Mucosa of descending colon (tissue), 3 donors: ENCODE measurements at regions not wholly inside any gene's neighbourhood (a gene's known extent, or its start where the extent isn't known, plus 50 kb on each side); places are given as distances from the start of the nearest gene placed in this dataset.
"Not testable (repeated sequence)": the region's sequence is repeated elsewhere in the genome, so short reads cannot be mapped to it uniquely, and the experiment has no call there.

Experiments used
- ATAC-seq: fragments of 200-7000 bp; cut with Tn5 transposase; one replicate; pipeline ENCODE4 v1.9.1; 2020; ENCODE audit warnings: mild to moderate bottlenecking, moderate library complexity
- DNase-seq, 3 donors: peaks; one replicate each; pipeline ENCODE4 v3.0.0-alpha.2; 2020
- H3K36me3 ChIP-seq: fragments of 200-600 bp; one replicate; pipeline ENCODE4 v1.8.0; 2021; ENCODE audit warnings: low read depth, mild to moderate bottlenecking
- H3K4me1 ChIP-seq: fragments of 200-600 bp; one replicate; pipeline ENCODE4 v1.8.0; 2021; ENCODE audit warnings: low read depth, mild to moderate bottlenecking
- H3K4me3 ChIP-seq: fragments of 200-600 bp; one replicate; pipeline ENCODE4 v1.8.0; 2021; ENCODE audit warnings: mild to moderate bottlenecking
- H3K9me3 ChIP-seq: fragments of 200-600 bp; one replicate; pipeline ENCODE4 v1.8.0; 2021; ENCODE audit warnings: mild to moderate bottlenecking
- intact Hi-C, 2 donors: fragments of 100-400 bp; cut with DNase I in 1 of 2; cut with micrococcal nuclease in 1 of 2; formaldehyde crosslinking; loops; one replicate each; pipeline versions ENCODE4 v1.11.0 to v1.11.1; 2022; cut with DNase I, micrococcal nuclease
- TF ChIP-seq, protein P1 (sequence below): fragments of 200-600 bp; IDR thresholded peaks from one replicate; pipeline ENCODE4 v1.8.0; 2022; ENCODE audit warnings: antibody characterized with exemption, mild to moderate bottlenecking
- donor health status: DM: no; HTN: no; CAD: no; lungs with moderate emphysema.
- donor health status: DM: no; HTN: no; CAD: no.
- donor health status: DM: no; HTN: yes; CAD: no.

GRCh38 chr2:51263951-51264350 is 232.0 kb upstream of the NRXN1 start:
- Histone ChIP-seq H3K9me3 (no peaks in the 10 kb centered on the region), H3K4me3 (no peak overlapping the region), H3K4me1 (no peaks in the 10 kb centered on the region), H3K36me3 (no peaks in the 10 kb centered on the region)
- ATAC-seq: no peak
- no peak for DNase-seq
- intact Hi-C loops: no loop called here
- TF ChIP-seq, protein P1, sequence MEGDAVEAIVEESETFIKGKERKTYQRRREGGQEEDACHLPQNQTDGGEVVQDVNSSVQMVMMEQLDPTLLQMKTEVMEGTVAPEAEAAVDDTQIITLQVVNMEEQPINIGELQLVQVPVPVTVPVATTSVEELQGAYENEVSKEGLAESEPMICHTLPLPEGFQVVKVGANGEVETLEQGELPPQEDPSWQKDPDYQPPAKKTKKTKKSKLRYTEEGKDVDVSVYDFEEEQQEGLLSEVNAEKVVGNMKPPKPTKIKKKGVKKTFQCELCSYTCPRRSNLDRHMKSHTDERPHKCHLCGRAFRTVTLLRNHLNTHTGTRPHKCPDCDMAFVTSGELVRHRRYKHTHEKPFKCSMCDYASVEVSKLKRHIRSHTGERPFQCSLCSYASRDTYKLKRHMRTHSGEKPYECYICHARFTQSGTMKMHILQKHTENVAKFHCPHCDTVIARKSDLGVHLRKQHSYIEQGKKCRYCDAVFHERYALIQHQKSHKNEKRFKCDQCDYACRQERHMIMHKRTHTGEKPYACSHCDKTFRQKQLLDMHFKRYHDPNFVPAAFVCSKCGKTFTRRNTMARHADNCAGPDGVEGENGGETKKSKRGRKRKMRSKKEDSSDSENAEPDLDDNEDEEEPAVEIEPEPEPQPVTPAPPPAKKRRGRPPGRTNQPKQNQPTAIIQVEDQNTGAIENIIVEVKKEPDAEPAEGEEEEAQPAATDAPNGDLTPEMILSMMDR: no peak

GRCh38 chr2:51263101-51263500 is 231.2 kb upstream of the NRXN1 start:
- intact Hi-C loops, H3K9me3 ChIP-seq, H3K36me3 ChIP-seq, ATAC-seq, DNase-seq, H3K4me3 ChIP-seq, H3K4me1 ChIP-seq: not testable (repeated sequence)

GRCh38 chr2:51258301-51258700 is 226.4 kb upstream of the NRXN1 start:
- TF ChIP-seq, protein P1: no peak
- DNase-seq (no peak), ATAC-seq (no peak)
- H3K4me3 ChIP-seq: no peak overlapping the region
- H3K4me1 ChIP-seq: no peaks in the 10 kb centered on the region
- intact Hi-C loops: no loop called here
- no peaks in the 10 kb centered on the region for H3K36me3 ChIP-seq
- H3K9me3 ChIP-seq: no peaks in the 10 kb centered on the region

DNA sequence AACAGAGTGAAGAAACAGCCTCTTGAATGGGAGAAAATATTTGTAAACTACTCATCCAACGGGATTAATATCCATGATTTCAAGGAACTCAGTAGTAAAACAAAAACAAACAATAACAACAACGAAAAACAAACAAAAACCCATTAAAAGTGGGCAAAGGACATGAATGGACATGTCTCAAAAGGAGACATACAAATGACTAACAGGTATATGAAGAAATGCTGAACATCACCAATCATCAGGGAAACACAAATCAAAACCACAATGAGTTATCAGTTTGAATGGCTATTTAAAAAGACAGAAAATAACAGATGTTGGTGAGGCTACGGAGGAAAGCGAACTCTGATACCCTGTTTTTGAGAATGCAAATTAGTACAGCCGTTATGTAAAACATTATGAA is 224.8 kb upstream of the NRXN1 start:
- no peaks in the 10 kb centered on the region for H3K36me3 ChIP-seq
- no peak for ATAC-seq
- no peaks in the 10 kb centered on the region for H3K4me1 ChIP-seq

GRCh38 chr2:51251356-51251755 is 219.4 kb upstream of the NRXN1 start:
- Histone ChIP-seq H3K4me3 (no peak overlapping the region), H3K9me3 (no peaks in the 10 kb centered on the region), H3K36me3 (no peaks in the 10 kb centered on the region), H3K4me1 (no peaks in the 10 kb centered on the region)
- ATAC-seq: no peak
- TF ChIP-seq, protein P1: no peak
- no peak for DNase-seq
- intact Hi-C loops: no loop called here

More for the DNA sequence above, 224.8 kb upstream of the NRXN1 start:
- H3K4me3 ChIP-seq: no peak overlapping the region
- intact Hi-C loops: no loop called here
- DNase-seq: no peak
- H3K9me3 ChIP-seq: no peaks in the 10 kb centered on the region
- TF ChIP-seq, protein P1: no peak

- no peak for DNase-seq
- intact Hi-C loops: no loop called here
- TF ChIP-seq, protein P1: no peak
- ATAC-seq: no peak
- no peaks in the 10 kb centered on the region for H3K4me1 ChIP-seq
- no peaks in the 10 kb centered on the region for H3K9me3 ChIP-seq
- no peaks in the 10 kb centered on the region for H3K36me3 ChIP-seq
- no peak overlapping the region for H3K4me3 ChIP-seq
These were observed 215.4 kb upstream of the NRXN1 start for GRCh38 chr2:51247252-51247805.
